ENCODE measurements at regions not wholly inside any gene's neighbourhood (a gene's known extent, or its start where the extent isn't known, plus 50 kb on each side); places are given as distances from the start of the nearest gene placed in this dataset.

- no peaks in the 10 kb centered on the region for H3K9me3 ChIP-seq (ENCODE audit: insufficient read depth, low read depth, low read length)
- peaks cover 24% of the 10 kb centered on the region for H3K4me1 ChIP-seq (ENCODE audit: insufficient read depth, low read length)
- no peaks in the 10 kb centered on the region for H3K27me3 ChIP-seq (ENCODE audit: insufficient read depth, low read length)
- 72% methylated on average over 2 of the region's 2 CpGs for WGBS
- H3K36me3 ChIP-seq (ENCODE audit: insufficient read depth, low read length), result no peaks in the 10 kb centered on the region
- H3K4me3 ChIP-seq (ENCODE audit: low read length), result no peak overlapping the region
- H3K9ac ChIP-seq (ENCODE audit: low read depth, low read length), result no peak overlapping the region
- H3K27ac ChIP-seq (ENCODE audit: low read depth, low read length), result no peak overlapping the region
These were observed 180.1 kb upstream of the PTBP2 start for GRCh38 chr1:96541491-96541890.

GRCh38 chr1:96544051-96544830 is 177.3 kb upstream of the PTBP2 start:
- Histone ChIP-seq H3K4me1 (ENCODE audit: insufficient read depth, low read length) (peaks cover 21% of the 10 kb centered on the region), H3K4me3 (ENCODE audit: low read length) (no peak overlapping the region), H3K27me3 (ENCODE audit: insufficient read depth, low read length) (no peaks in the 10 kb centered on the region), H3K27ac (ENCODE audit: low read depth, low read length) (peak overlapping the region; percentile 56; the same call in 1 of the 2 replicates), H3K9ac (ENCODE audit: low read depth, low read length) (no peak overlapping the region), H3K36me3 (ENCODE audit: insufficient read depth, low read length) (no peaks in the 10 kb centered on the region), H3K9me3 (ENCODE audit: insufficient read depth, low read depth, low read length) (no peaks in the 10 kb centered on the region)
- 79% methylated on average over 5 of the region's 6 CpGs for WGBS

- Histone ChIP-seq H3K4me1 (ENCODE audit: insufficient read depth, low read length) (peaks cover 21% of the 10 kb centered on the region), H3K27ac (ENCODE audit: low read depth, low read length) (peak overlapping the region; percentile 56; the same call in 1 of the 2 replicates), H3K27me3 (ENCODE audit: insufficient read depth, low read length) (no peaks in the 10 kb centered on the region), H3K4me3 (ENCODE audit: low read length) (no peak overlapping the region), H3K36me3 (ENCODE audit: insufficient read depth, low read length) (no peaks in the 10 kb centered on the region), H3K9ac (ENCODE audit: low read depth, low read length) (no peak overlapping the region), H3K9me3 (ENCODE audit: insufficient read depth, low read depth, low read length) (no peaks in the 10 kb centered on the region)
- no CpG with 5 or more reads among the region's 1 CpG for WGBS
These were observed 176.8 kb upstream of the PTBP2 start for GRCh38 chr1:96544831-96545221.

GRCh38 chr1:96545935-96546656 is 175.5 kb upstream of the PTBP2 start:
- Histone ChIP-seq H3K9ac (ENCODE audit: low read depth, low read length) (no peak overlapping the region), H3K4me1 (ENCODE audit: insufficient read depth, low read length) (peaks cover 21% of the 10 kb centered on the region), H3K27ac (ENCODE audit: low read depth, low read length) (no peak overlapping the region), H3K36me3 (ENCODE audit: insufficient read depth, low read length) (no peaks in the 10 kb centered on the region), H3K4me3 (ENCODE audit: low read length) (no peak overlapping the region), H3K27me3 (ENCODE audit: insufficient read depth, low read length) (no peaks in the 10 kb centered on the region), H3K9me3 (ENCODE audit: insufficient read depth, low read depth, low read length) (no peaks in the 10 kb centered on the region)
- WGBS, result 81% methylated on average over 4 of the region's 4 CpGs

- Histone ChIP-seq H3K4me1 (ENCODE audit: insufficient read depth, low read length) (peaks cover 11% of the 10 kb centered on the region), H3K9ac (ENCODE audit: low read depth, low read length) (no peak overlapping the region), H3K36me3 (ENCODE audit: insufficient read depth, low read length) (no peaks in the 10 kb centered on the region), H3K27ac (ENCODE audit: low read depth, low read length) (no peak overlapping the region), H3K4me3 (ENCODE audit: low read length) (no peak overlapping the region), H3K27me3 (ENCODE audit: insufficient read depth, low read length) (no peaks in the 10 kb centered on the region), H3K9me3 (ENCODE audit: insufficient read depth, low read depth, low read length) (no peaks in the 10 kb centered on the region)
These were observed 171.5 kb upstream of the PTBP2 start for GRCh38 chr1:96550061-96550460.

- H3K27me3 ChIP-seq (ENCODE audit: insufficient read depth, low read length), result no peaks in the 10 kb centered on the region
- no peak overlapping the region for H3K4me3 ChIP-seq (ENCODE audit: low read length)
- H3K9ac ChIP-seq (ENCODE audit: low read depth, low read length), result no peak overlapping the region
- H3K27ac ChIP-seq (ENCODE audit: low read depth, low read length), result no peak overlapping the region
- H3K9me3 ChIP-seq (ENCODE audit: insufficient read depth, low read depth, low read length), result no peaks in the 10 kb centered on the region
- H3K36me3 ChIP-seq (ENCODE audit: insufficient read depth, low read length), result no peaks in the 10 kb centered on the region
- H3K4me1 ChIP-seq (ENCODE audit: insufficient read depth, low read length), result no peaks in the 10 kb centered on the region
These were observed 169.1 kb upstream of the PTBP2 start for GRCh38 chr1:96552451-96552850.

- Histone ChIP-seq H3K36me3 (ENCODE audit: insufficient read depth, low read length) (no peaks in the 10 kb centered on the region), H3K27me3 (ENCODE audit: insufficient read depth, low read length) (no peaks in the 10 kb centered on the region), H3K4me3 (ENCODE audit: low read length) (no peak overlapping the region), H3K9me3 (ENCODE audit: insufficient read depth, low read depth, low read length) (no peaks in the 10 kb centered on the region), H3K9ac (ENCODE audit: low read depth, low read length) (no peak overlapping the region), H3K4me1 (ENCODE audit: insufficient read depth, low read length) (peaks cover 9% of the 10 kb centered on the region), H3K27ac (ENCODE audit: low read depth, low read length) (no peak overlapping the region)
- 89% methylated on average over 1 of the region's 1 CpG for WGBS
These were observed 167.8 kb upstream of the PTBP2 start for GRCh38 chr1:96553811-96554210.

- Histone ChIP-seq H3K27ac (ENCODE audit: low read depth, low read length) (no peak overlapping the region), H3K4me3 (ENCODE audit: low read length) (no peak overlapping the region), H3K36me3 (ENCODE audit: insufficient read depth, low read length) (no peaks in the 10 kb centered on the region), H3K4me1 (ENCODE audit: insufficient read depth, low read length) (peaks cover 14% of the 10 kb centered on the region), H3K27me3 (ENCODE audit: insufficient read depth, low read length) (no peaks in the 10 kb centered on the region), H3K9ac (ENCODE audit: low read depth, low read length) (no peak overlapping the region), H3K9me3 (ENCODE audit: insufficient read depth, low read depth, low read length) (no peaks in the 10 kb centered on the region)
- WGBS, result 95% methylated on average over 4 of the region's 4 CpGs
These were observed 167.2 kb upstream of the PTBP2 start for GRCh38 chr1:96554364-96554763.

GRCh38 chr1:96557336-96557735 is 164.2 kb upstream of the PTBP2 start:
- no peaks in the 10 kb centered on the region for H3K27me3 ChIP-seq (ENCODE audit: insufficient read depth, low read length)
- 90% methylated on average over 5 of the region's 5 CpGs for WGBS
- H3K9me3 ChIP-seq (ENCODE audit: insufficient read depth, low read depth, low read length), result 0 out of 2 replicates have a peak, but pooled peaks cover 3% of the 10 kb centered on the region

GRCh38 chr1:96558635-96559034 is 162.9 kb upstream of the PTBP2 start:
- H3K9me3 ChIP-seq (ENCODE audit: insufficient read depth, low read depth, low read length), result 0 out of 2 replicates have a peak, but pooled peaks cover 3% of the 10 kb centered on the region
- WGBS, result 91% methylated on average over 1 of the region's 1 CpG
- H3K27me3 ChIP-seq (ENCODE audit: insufficient read depth, low read length), result no peaks in the 10 kb centered on the region
- no peak overlapping the region for H3K4me3 ChIP-seq (ENCODE audit: low read length)
- no peak overlapping the region for H3K9ac ChIP-seq (ENCODE audit: low read depth, low read length)
- H3K4me1 ChIP-seq (ENCODE audit: insufficient read depth, low read length), result peaks cover 47% of the 10 kb centered on the region
- 0 out of 2 replicates have a peak overlapping the region, but pooled peaks have one; percentile 7 for H3K27ac ChIP-seq (ENCODE audit: low read depth, low read length)
- no peaks in the 10 kb centered on the region for H3K36me3 ChIP-seq (ENCODE audit: insufficient read depth, low read length)

More at GRCh38 chr1:96557336-96557735, 164.2 kb upstream of the PTBP2 start:
- Histone ChIP-seq H3K4me1 (ENCODE audit: insufficient read depth, low read length) (peaks cover 38% of the 10 kb centered on the region), H3K36me3 (ENCODE audit: insufficient read depth, low read length) (no peaks in the 10 kb centered on the region), H3K27ac (ENCODE audit: low read depth, low read length) (no peak overlapping the region), H3K9ac (ENCODE audit: low read depth, low read length) (no peak overlapping the region), H3K4me3 (ENCODE audit: low read length) (no peak overlapping the region)

GRCh38 chr1:96559181-96559580 is 162.4 kb upstream of the PTBP2 start:
- peaks cover 47% of the 10 kb centered on the region for H3K4me1 ChIP-seq (ENCODE audit: insufficient read depth, low read length)
- no peak overlapping the region for H3K9ac ChIP-seq (ENCODE audit: low read depth, low read length)
- 72% methylated on average over 4 of the region's 4 CpGs for WGBS
- no peaks in the 10 kb centered on the region for H3K36me3 ChIP-seq (ENCODE audit: insufficient read depth, low read length)
- H3K27me3 ChIP-seq (ENCODE audit: insufficient read depth, low read length), result no peaks in the 10 kb centered on the region
- H3K9me3 ChIP-seq (ENCODE audit: insufficient read depth, low read depth, low read length), result 0 out of 2 replicates have a peak, but pooled peaks cover 3% of the 10 kb centered on the region
- H3K27ac ChIP-seq (ENCODE audit: low read depth, low read length), result peak overlapping the region; percentile 78
- H3K4me3 ChIP-seq (ENCODE audit: low read length), result no peak overlapping the region
